GM19240 (cell line): ENCODE measurements at regions not wholly inside any gene's neighbourhood (a gene's known extent, or its start where the extent isn't known, plus 50 kb on each side); places are given as distances from the start of the nearest gene placed in this dataset.
"Not testable (repeated sequence)": the region's sequence is repeated elsewhere in the genome, so short reads cannot be mapped to it uniquely, and the experiment has no call there.

Experiments used
- DNase-seq: peaks from one replicate; pipeline ENCODE4 v3.0.0; 2011; ENCODE audit warnings: low spot score; ENCODE audit not compliant: insufficient read length

DNA sequence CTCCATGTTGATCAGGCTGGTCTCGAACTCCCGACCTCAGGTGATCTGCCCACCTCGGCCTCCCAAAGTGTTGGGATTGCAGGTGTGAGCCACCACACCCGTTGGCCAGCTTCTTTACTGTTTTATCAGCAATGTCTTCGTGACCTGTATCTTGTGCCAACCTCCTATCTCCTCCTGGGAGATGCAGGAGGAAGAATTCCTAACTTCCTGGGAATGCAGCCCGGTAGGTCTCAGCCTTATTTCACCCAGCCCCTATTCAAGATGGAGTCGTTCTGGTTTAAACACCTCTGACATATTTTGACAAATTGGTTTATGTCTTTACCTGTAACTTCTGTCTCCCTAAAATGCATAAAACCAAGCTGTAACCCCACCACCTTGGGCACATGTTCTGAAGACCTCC is 491.3 kb upstream of the AUTS2 start:
- not testable (repeated sequence) for DNase-seq

DNA sequence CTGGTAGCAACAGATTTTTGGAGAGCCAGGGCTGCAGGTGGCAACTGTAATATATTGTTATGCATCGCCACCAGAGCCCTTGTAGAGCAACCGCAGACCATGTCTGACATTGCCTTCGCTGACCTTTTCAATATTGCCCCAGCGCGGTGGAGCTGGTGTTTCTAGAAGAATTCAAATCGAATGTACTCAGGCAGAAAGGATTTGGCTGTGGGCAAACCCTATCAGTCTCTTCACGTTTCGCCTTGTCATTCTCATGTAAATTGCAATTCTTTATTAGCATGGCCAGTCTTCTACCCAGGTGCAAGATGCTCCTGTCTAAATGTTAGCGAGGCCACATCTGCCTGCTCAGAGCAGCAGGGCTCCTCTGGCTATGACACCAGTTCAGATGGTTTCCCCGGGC is 490.2 kb upstream of the AUTS2 start:
- DNase-seq: no peak

DNA sequence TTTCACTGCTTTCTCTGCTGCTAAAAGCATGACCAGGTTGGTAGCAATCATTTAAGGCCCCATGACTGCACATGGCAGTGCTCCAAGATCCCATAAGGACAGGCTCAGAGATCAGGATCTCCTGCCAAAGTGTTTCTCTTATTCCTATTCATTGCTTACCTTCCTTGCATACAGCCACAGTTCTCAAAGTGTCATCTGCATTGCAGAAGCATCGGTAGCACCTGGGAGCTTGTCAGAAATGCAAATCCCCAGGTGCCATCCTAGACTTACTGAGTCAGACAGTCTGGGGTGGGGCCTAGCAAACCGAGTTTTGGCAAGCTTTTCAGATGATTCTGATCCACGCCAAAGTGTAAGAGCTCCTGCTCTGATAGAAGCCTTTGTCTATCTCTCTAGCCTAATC is 489.0 kb upstream of the AUTS2 start:
- no peak for DNase-seq

DNA sequence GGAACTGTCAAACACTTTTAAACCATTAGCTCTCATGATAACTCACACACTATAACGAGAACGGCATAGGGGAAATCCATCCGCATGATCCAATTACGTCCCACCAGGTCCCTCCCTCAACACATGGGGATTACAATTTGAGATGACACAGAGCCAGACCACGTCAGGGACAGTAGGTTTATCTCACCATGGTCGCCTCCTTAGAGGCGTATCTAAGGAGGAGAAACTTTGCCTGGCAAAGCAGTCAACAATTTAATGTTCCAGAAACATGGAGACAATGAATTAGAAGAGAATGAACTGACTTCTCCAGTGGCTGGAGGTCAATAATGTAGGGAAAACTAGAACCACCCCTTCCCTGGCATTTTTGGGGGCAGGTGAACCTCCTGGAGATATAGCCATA is 488.4 kb upstream of the AUTS2 start:
- DNase-seq: no peak

DNA sequence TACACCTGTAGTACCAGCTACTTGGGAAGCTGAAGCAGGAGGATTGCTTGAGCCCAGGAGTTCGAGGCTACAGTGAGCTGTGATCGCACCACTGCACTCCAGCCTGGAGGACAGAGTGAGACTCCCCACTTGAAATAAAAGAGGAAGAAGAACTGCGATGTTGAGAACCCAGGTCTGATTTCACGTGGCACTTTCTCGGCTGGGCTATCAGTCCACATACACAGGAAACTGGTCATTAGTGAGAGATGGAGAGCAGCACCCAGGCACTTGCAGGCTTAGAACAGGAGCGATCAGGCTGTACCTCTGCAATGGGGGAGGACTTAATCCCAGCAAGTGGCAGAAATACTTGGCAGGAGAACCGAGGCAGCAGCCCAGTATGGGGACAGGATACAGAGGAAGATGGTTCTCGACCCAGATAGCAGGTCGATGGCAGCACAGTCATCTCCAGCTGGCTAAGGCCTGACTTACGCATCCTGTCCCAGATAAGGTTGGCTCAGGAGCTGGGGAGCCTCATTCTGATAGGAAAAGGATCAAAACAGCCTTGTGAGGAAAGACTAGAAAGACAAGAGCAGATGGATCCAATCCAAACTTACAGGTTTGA is 487.7 kb upstream of the AUTS2 start:
- no peak for DNase-seq

DNA sequence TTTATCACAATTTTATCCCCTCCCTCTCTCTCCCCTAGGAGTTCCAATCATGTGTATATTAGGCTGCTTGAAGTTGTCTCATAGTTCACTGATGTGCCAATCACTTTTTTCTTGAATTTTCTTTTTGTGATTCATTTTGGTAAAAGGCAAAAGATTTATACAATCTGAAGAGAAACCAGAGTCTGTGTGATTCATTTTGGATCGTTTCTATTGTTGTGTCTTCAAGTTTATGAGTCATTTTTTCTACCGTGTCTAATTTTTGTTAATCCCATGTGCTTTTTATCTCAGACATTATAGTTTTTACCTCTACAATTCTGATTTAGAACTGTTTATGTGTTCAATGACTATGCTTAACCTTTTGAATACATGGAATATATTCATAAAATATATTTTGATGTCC is 483.9 kb upstream of the AUTS2 start:
- DNase-seq: no peak

DNA sequence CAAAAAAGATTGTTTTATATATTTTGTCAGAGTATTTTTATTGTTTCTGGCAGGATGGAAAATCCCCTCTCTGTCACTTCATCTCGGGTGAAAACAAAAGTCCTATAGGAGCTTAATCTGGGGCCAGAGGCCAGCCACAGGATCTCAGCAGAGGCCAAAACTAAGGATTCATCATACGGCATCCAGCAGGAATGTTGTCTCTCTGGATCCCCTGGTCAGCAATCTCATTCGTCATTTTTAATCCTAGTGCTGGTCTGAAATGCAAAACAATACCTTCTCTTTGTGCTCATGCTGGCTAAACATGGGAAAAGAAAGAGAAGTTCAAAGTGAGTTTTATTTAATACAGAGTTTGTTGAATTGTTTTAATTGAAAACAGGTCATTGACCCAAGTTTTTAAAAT is 482.5 kb upstream of the AUTS2 start:
- DNase-seq: no peak

DNA sequence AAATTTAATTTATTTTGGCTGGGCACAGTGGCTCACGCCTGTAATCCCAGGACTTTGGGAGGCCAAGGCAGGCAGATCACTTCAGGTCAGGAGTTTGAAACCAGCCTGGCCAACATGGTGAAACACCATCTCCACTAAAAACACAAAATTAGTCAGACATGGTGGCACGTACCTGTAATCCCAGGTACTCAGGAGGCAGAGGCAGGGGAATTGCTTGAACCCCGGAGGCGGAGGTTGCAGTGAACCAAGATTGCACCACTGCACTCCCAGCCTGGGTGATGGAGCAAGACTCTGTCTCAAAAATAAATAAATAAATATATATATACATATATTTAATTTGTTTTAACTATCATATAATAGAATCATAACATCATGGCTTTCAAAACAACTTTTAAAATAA is 482.1 kb upstream of the AUTS2 start:
- DNase-seq: not testable (repeated sequence)

DNA sequence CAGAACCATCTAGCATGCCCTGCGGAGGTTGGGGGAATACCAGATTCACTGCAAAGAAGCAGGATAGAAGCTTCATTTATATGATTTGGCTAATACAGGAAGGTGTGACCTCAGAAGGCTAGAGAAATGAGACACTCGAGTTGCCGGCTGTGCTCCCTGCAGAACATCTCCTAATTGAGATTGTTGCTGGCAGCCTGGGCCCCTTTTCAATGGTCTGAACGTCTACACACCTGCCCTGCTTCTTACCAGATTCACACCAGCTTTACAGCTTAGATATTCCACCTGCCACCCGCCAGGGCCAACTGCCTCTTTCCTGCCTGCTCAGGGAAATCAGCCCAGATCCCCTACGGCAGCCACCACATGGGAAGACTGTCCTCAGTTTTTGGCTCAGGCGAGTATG is 475.3 kb upstream of the AUTS2 start:
- DNase-seq: no peak

DNA sequence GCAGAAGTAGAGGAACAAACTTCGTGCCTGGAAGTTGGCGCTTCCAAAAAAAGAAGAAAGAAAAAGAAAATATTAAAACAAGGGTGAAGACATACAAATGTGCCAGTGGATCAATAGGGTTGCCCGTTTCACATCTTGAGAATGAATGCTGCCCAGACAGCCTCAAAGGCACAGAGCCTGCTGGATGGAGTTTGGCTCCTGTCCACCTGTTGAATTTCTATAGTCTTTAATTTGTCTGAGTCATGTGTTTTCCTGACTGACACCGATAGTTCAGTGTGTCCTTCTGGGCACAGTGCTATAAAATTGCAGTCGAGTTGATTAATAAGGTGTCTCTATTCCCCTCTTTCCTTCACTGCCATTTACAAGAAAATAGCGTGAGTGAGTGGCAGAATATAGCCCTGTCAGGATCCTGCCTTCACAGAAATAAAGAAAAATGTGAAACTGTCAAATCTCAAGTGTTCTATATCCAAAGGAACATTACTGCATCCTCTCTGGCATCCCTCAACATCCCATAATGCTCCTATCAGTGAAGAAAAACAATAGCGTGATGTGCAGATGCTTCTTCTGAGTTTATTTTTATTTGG is 471.3 kb upstream of the AUTS2 start:
- no peak for DNase-seq

DNA sequence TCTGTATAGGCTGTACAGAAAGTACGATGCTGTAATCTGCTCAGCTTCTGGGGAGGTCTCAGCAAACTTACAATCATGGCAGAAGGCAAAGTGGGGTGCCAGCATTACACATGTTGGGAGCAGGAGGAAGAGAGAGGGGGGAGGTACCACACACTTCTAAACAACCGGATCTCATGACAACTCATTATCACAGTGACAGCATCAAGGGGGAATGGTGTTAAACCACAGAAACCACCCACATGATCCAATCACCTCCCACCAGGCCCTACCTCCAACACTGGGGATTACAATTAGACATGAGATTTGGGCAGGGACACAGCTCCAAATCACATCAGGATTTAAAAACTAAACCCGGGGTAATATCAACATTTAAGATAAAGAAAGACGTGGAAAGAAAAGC is 468.8 kb upstream of the AUTS2 start:
- DNase-seq: no peak

DNA sequence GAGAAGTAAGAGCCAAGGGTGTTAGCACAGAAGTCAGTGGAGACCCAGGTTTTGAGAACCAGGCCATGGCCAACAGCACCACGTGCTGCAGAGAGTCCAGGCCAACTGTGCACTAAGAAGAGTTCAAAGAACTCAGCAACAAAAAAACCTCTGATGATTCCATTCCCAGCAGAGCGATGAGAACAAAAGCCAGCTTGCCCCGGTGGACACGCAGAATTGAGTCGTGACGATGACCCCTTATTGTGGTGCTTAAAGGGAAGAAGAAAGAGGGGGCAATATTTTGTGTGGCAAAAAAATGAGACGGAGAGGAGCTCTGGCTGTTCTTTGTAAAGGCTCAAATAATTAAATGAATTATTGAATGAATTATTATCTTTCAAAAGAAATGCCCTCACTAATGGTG is 468.3 kb upstream of the AUTS2 start:
- no peak for DNase-seq

DNA sequence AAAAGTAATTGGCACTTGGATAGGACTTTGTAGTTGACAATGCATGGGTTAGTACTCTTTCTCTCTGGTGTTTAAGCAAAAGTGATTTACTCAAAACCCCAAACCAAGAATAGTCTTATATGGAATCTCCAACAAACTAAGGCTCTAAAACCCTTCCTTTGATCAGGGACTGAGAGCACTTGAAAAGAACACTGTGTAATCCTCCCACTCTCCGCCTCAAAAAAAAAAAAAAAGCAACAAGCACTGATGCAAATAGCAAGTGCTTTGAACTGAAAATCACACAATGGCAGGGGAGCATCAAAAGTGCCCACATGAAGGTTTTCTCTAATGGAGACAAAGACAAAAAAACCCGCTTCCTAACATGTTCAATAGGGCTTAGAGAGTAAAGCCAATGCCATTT is 467.9 kb upstream of the AUTS2 start:
- DNase-seq: no peak

DNA sequence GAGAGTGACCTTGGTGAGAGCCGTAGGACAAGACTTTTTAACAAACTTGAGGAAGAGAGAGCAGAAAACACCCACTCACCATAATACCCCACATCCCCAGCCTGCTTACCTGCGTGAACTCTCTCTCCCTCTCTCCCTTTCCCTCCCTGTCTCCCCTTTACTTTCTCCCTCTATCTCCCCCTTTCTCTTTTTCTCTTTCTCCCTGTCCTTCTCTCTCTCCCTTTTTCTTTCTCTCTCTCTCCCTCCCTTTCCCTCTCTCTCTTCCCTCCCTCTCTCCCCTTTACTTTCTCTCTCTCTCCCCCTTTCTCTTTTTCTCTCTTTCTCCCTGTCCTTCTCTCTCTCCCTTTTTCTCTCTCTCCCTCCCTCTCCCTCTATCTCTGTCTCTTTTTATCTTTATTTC is 464.0 kb upstream of the AUTS2 start:
- no peak for DNase-seq

DNA sequence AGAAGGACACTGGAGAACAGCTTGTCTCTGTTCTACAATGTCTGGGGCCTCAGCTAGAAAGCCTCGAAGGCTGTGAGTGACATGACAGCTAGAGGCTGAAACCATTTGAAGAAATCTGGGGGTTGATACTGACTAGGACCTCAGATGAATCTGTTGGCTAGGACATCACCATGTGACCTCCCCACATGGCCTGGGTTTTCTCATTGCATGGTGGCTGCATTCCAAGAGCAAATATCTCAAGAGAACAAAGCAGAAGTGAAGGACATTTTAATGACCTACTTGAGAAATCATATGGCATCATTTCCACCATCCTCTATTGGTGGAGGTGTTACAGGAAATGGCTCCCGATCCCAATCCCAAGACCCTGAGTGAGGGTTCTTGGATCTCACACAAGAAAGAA is 450.6 kb upstream of the AUTS2 start:
- no peak for DNase-seq

DNA sequence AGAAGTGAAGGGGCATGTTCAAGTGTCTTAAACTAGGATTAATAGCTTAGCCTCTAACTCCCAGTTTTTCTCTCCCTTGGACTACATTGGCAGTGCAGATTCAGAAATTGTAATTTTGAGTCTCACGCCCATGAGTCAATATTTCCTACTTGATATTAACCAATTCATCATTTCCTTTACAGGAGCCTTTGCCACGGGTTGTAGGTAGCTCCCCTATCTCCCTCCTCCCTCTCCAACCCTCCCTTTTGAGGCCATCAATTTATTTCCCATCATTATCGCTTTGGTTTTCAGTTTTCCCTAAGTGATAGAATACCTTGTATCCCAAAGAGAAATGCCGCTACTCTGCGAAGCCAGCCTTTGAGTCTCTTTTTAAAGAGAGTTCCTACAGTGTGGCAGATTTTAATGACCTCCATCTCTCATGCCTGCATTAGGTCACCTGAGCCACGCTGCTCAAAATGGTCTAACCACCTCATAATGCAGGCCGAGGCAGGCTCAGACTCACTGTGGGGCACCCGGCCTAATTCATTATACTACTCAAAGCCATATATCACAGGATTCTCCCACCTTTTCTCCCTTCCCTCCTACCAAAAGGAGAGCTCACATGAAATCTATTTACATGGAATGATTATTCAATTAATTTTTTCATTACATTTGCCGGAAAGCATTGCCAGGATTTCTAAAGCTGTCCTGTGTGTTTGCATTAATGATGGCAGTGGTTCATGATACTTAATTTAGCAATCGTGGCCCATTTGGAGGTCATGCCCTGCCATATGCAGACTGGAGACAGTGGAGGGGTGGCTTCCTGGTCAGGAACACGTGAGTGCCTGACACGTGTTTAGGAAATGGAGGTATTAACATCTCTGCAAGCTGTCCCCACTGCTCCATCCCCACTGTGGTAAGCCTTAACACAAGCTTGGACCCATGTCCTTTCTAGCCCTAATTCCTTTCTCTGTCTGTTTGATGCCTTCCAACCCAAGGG is 448.2 kb upstream of the AUTS2 start:
- no peak for DNase-seq

DNA sequence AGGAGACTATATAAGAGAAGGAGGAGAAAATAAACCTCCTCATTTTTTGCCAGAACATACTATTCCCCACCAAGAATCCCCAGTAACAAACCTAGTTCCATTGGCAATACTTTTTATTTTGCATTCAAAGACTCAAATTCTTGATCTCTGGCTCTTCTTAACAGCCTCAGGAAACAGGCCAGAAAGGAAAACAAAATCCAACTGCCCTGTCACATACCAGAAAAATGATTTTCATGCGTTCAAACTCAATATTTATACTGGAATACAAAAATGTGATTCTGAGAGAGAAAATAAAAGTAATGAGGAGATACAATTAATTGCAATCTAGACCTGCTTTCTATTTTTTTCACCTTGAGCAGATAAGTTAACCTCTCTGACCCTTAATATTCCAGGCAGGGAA is 435.9 kb upstream of the AUTS2 start:
- no peak for DNase-seq

DNA sequence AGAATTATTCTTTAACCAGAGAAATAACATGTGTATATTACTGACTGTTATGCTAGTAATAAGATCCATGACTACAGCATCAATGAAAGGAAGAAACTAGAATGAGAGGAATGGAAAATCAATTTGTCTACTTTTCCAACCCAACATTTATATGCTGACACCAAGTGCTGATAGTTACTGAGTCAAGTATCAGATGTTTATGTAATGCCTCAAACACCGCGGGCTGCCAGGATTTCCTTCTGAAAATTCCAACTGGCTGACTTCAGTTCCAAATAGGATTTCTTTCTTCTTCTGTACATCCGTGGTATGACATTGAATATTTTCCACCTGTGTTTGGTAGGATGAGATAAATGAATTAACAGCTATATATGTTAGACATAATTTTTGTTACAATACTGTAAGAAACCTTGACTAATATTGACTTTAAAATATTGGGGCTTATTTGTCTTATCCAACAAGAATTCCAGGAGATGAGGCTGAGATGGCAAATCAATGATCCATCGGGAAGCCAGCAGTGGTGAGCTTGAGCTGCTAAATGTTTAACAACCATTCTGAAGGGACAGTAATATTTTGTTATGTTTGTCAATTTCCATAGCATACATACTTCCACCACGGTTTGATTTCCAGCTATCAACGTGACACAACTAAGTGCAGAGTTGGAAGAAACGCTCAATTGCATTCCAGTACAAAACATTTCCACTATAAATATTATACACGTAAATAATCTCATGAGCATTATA is 435.2 kb upstream of the AUTS2 start:
- DNase-seq: no peak

DNA sequence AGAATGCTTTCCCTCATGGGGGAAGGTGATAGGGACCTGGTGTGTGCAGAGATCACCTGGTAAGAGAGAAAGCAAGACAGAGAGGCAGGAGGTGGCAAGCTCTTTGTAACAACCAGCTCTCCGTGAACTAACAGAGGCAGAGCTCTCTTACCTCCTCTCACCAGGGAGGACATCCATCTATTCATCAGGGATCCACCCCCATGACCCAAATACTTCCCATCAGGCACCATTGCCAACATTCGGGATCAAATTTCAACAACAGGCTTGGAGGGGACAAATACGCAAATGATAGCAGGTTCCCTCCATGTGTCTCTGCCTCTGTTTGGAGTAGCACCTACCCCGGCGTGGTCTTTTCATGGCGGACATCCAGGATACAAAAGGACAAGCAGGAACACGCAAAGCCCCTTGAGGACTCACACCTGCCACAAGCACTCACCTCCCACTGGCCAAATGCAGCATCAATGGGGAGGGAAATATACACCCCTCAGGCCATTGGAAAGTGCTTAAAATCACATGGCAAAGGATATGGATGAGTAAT is 431.2 kb upstream of the AUTS2 start:
- no peak for DNase-seq

DNA sequence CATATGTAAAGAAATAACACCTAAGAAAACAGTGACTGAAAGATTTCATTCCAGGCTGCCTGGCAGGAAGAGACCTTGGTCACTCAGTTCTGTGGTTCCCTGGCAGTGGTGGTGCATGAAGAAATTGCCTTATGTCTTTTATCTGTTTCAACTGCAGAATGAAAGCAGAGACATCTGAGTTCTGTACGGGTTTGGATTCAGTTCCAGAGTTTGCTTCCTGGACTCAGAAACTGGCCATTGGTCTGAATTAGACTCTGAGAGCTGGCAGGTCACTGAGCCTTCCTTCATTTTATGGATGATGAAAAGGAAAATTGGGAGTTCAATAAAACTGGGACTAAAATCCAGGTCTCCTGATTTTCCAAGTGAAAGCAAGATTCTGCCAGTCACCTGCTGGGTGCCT is 428.9 kb upstream of the AUTS2 start:
- DNase-seq: no peak

DNA sequence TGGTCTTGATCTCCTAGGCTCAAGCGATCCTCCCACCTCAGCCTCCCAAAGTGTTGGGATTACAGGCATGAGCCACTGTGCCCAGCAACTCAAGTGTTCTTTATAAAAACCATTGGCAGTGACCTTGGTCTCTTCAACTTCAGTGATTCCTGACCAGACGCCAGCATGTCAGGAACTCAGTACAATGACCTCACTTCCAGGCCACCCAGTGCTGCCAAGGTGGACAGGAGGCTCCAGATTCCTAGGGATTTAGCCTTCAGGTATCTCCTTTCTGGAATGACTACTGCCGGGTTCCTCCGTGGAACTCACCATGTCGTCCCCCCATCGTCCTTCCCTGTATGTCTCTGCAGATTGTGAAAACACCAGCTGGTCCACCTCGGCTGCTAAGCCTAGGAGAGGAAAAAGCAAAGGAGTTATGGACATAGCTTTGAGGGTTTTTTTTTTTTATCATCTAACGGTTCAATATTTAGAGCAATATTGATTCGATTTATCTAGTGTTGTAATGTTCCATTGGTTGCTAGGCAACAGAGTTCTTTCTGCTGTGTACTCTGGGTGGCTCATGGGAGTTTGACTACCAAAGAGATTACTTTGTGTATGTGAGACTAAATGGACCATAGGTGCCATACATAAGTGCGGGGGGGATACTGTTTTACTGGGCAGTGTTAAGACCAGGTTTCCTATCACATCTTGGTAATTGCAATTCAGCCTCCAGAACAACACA is 425.8 kb upstream of the AUTS2 start:
- DNase-seq: no peak
